OCI-LY3 (cell line): ENCODE measurements at regions not wholly inside any gene's neighbourhood (a gene's known extent, or its start where the extent isn't known, plus 50 kb on each side); places are given as distances from the start of the nearest gene placed in this dataset.

ENCODE experiments used
- H2AFZ ChIP-seq: fragments of 200-600, 300-600 bp; shearing (Covaris generic); 2 replicates; pipeline ENCODE4 v1.6.0; 2014; ENCODE audit warnings: antibody characterized with exemption, low read depth, low read length
- H3K27ac ChIP-seq: fragments of 200-600, 300-600 bp; sonication (generic); 2 replicates; pipeline ENCODE4 v1.5.1; 2014; ENCODE audit warnings: mild to moderate bottlenecking, low read length, moderate library complexity, mixed read lengths
- H3K27me3 ChIP-seq: fragments of 200-600, 300-600 bp; sonication (generic); 2 replicates; pipeline ENCODE4 v1.6.1; 2014; ENCODE audit warnings: low read depth, low read length, mixed read lengths
- H3K36me3 ChIP-seq: fragments of 200-600, 300-600 bp; sonication (generic); replicated peaks from 2 replicates; pipeline ENCODE3; 2014; ENCODE audit warnings: low read depth, low read length, mixed read lengths
- H3K4me1 ChIP-seq: fragments of 300-600, 200-600 bp; sonication (generic); 2 replicates; pipeline ENCODE4 v1.6.1; 2014; ENCODE audit warnings: low read length, mixed read lengths
- H3K4me2 ChIP-seq: fragments of 200-600, 300-600 bp; sonication (generic); 2 replicates; pipeline ENCODE4 v1.6.1; 2014; ENCODE audit warnings: low read length, mixed read lengths
- H3K4me3 ChIP-seq: fragments of 300-600, 200-600 bp; sonication (generic); 2 replicates; pipeline ENCODE4 v1.5.1; 2014; ENCODE audit warnings: antibody characterized with exemption, mild to moderate bottlenecking, low read length, moderate library complexity
- H3K79me2 ChIP-seq: fragments of 300-600, 200-600 bp; shearing (Covaris generic); 2 replicates; pipeline ENCODE4 v1.6.1; 2014; ENCODE audit warnings: mild to moderate bottlenecking, low read length, mixed read lengths
- H3K9ac ChIP-seq: fragments of 300-600, 200-600 bp; shearing (Covaris generic); 2 replicates; pipeline ENCODE4 v1.6.0; 2014; ENCODE audit warnings: mild to moderate bottlenecking, low read length, moderate library complexity
- H3K9me3 ChIP-seq: fragments of 200-600, 300-600 bp; shearing (Covaris generic); 2 replicates; pipeline ENCODE4 v1.6.1; 2014; ENCODE audit warnings: low read length, mixed read lengths; ENCODE audit not compliant: insufficient read depth
- H4K20me1 ChIP-seq: fragments of 200-600, 300-600 bp; sonication (generic); 2 replicates; pipeline ENCODE4 v1.6.1; 2016; ENCODE audit warnings: low read length, mixed read lengths; ENCODE audit not compliant: insufficient read depth
- EZH2phosphoT487 ChIP-seq: fragments of 200-600 bp; shearing (Covaris generic); IDR thresholded peaks from 2 replicates; pipeline ENCODE4 v1.6.1; 2018; ENCODE audit warnings: antibody characterized with exemption, mixed run types, low read depth
- TF ChIP-seq, protein P1 (sequence below): fragments of 200-600, 300-600 bp; sonication (generic); IDR thresholded peaks from 2 replicates; pipeline ENCODE4 v1.5.1; 2014; ENCODE audit warnings: antibody characterized with exemption, low read length, low read depth

DNA sequence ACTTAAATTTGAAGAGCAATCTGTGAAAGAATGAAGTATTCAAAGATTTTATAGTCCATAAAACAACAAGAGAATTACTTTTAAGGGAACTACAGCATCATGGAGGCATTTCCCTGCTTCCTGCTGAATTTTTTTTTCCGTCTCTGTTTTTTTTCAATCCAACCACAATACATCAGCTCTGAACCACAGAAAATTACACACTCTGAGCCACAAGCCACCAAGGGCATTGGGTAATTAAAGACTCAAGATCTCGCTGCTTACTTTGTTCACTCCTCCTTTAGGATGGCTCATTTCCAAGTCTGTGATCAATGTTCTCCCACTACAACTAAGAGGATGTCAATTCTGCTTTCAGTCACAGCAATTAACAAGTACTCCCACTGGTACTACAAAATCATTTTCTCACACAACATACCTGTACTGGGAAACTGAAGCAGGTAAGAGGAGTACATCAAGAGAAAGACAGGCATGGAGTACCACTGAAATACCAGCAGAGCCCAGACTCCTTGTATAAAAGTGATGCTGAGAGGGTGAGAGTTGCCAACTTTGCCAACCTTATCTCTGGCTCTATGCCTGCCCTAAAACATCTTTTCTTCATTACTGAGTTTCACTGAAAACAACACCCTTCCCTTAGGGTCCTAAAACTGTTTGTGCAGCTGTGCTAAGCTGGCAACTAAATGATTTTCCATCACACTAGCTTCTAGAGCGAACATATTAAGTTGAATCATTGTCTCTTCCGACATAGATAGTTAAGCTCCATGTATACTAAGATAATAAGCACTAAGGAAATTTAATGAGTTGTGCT, 105.8 kb upstream of the MAGEB18 start:
- no peak overlapping the region for H3K27ac ChIP-seq
- no peaks in the 10 kb centered on the region for H3K4me1 ChIP-seq
- H3K27me3 ChIP-seq: no peaks in the 10 kb centered on the region
- TF ChIP-seq, protein P1, sequence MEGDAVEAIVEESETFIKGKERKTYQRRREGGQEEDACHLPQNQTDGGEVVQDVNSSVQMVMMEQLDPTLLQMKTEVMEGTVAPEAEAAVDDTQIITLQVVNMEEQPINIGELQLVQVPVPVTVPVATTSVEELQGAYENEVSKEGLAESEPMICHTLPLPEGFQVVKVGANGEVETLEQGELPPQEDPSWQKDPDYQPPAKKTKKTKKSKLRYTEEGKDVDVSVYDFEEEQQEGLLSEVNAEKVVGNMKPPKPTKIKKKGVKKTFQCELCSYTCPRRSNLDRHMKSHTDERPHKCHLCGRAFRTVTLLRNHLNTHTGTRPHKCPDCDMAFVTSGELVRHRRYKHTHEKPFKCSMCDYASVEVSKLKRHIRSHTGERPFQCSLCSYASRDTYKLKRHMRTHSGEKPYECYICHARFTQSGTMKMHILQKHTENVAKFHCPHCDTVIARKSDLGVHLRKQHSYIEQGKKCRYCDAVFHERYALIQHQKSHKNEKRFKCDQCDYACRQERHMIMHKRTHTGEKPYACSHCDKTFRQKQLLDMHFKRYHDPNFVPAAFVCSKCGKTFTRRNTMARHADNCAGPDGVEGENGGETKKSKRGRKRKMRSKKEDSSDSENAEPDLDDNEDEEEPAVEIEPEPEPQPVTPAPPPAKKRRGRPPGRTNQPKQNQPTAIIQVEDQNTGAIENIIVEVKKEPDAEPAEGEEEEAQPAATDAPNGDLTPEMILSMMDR: no peak
- no peak for TF ChIP-seq EZH2phosphoT487
- H4K20me1 ChIP-seq: no peaks in the 10 kb centered on the region
- H2AFZ ChIP-seq: no peak overlapping the region
- no peaks in the 10 kb centered on the region for H3K79me2 ChIP-seq
- H3K9me3 ChIP-seq: no peaks in the 10 kb centered on the region
- H3K9ac ChIP-seq: no peak overlapping the region
- H3K4me3 ChIP-seq: no peak overlapping the region
- no peaks in the 10 kb centered on the region for H3K36me3 ChIP-seq
- no peak overlapping the region for H3K4me2 ChIP-seq

- Histone ChIP-seq H3K27ac (no peak overlapping the region), H3K27me3 (no peaks in the 10 kb centered on the region), H3K9ac (no peak overlapping the region), H3K9me3 (no peaks in the 10 kb centered on the region), H2AFZ (no peak overlapping the region), H3K4me2 (no peak overlapping the region), H3K79me2 (no peaks in the 10 kb centered on the region), H3K4me1 (no peaks in the 10 kb centered on the region), H4K20me1 (no peaks in the 10 kb centered on the region), H3K4me3 (no peak overlapping the region), H3K36me3 (no peaks in the 10 kb centered on the region)
- no peak for TF ChIP-seq EZH2phosphoT487
- TF ChIP-seq, protein P1: no peak
These were observed 100.8 kb upstream of the MAGEB18 start for GRCh38 chrX:26037367-26037766.

DNA sequence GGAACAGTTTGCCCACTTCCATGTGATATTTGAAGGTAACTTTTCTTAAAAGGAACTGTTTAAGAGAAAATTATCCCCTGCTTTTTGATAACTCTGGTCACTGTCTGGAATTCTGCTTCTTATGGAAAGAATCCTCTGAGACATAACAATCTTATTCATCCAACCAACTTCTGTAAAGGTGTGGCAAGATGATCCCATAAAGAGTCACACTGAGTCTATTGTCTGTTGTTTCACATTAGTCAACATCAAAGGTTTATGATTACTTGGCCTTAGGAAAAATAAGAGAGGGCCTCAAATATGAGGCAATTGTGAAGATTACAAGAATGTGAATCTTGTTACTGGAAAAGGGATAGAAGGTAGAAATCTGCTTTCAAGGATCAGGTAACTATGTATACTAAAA, 88.0 kb upstream of the MAGEB18 start:
- no peak overlapping the region for H3K4me3 ChIP-seq

GRCh38 chrX:26070882-26071281, 67.3 kb upstream of the MAGEB18 start:
- Histone ChIP-seq H3K4me2 (no peak overlapping the region), H3K27ac (no peak overlapping the region), H3K79me2 (no peaks in the 10 kb centered on the region)

More for the DNA sequence above, 88.0 kb upstream of the MAGEB18 start:
- no peak overlapping the region for H3K9ac ChIP-seq
- H3K9me3 ChIP-seq: no peaks in the 10 kb centered on the region
- TF ChIP-seq EZH2phosphoT487: no peak
- TF ChIP-seq, protein P1: no peak
- no peaks in the 10 kb centered on the region for H3K79me2 ChIP-seq
- H4K20me1 ChIP-seq: no peaks in the 10 kb centered on the region
- no peak overlapping the region for H3K4me2 ChIP-seq
- H2AFZ ChIP-seq: no peak overlapping the region
- no peaks in the 10 kb centered on the region for H3K27me3 ChIP-seq
- H3K27ac ChIP-seq: no peak overlapping the region
- no peaks in the 10 kb centered on the region for H3K4me1 ChIP-seq
- no peaks in the 10 kb centered on the region for H3K36me3 ChIP-seq

More at GRCh38 chrX:26070882-26071281, 67.3 kb upstream of the MAGEB18 start:
- no peaks in the 10 kb centered on the region for H4K20me1 ChIP-seq
- no peak overlapping the region for H2AFZ ChIP-seq
- no peaks in the 10 kb centered on the region for H3K9me3 ChIP-seq
- H3K27me3 ChIP-seq: no peaks in the 10 kb centered on the region
- H3K9ac ChIP-seq: no peak overlapping the region
- no peaks in the 10 kb centered on the region for H3K36me3 ChIP-seq
- H3K4me3 ChIP-seq: no peak overlapping the region
- TF ChIP-seq, protein P1: no peak
- no peak for TF ChIP-seq EZH2phosphoT487
- no peaks in the 10 kb centered on the region for H3K4me1 ChIP-seq
